ENCODE measurements at regions not wholly inside any gene's neighbourhood (a gene's known extent, or its start where the extent isn't known, plus 50 kb on each side); places are given as distances from the start of the nearest gene placed in this dataset.

DNA sequence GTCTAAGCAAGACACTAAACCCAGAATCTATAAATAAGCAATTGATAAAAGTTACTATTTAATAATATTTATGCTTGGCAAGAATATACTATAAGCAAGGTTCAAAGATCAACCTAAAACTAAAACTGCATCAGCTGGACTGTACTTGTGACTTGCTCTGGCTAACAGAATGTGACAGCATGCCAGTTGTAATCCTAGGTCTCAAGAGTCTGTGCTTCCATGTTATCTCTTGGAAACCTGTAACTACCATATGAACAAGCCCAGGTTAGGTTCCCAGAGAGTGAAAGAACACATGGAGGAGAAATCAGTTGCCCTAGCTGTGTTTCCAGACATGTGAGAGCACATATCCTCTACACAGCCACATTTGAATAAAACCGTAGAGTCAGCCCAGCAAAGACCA lies 297.4 kb downstream of the CDH2 start:
- Mint-ChIP-seq H3K4me1 (no peaks in the 10 kb centered on the region), H3K9me3 (no peaks in the 10 kb centered on the region), H3K36me3 (ENCODE audit: insufficient read depth in 1 of 3, low read depth in 3 of 3) (no peaks in the 10 kb centered on the region), H3K27ac (no peak overlapping the region), H3K4me3 (no peak overlapping the region), H3K27me3 (ENCODE audit: low read depth) (no peaks in the 10 kb centered on the region)
- Histone ChIP-seq H3K18ac (ENCODE audit: insufficient read length, low read depth, low read length) (no peak overlapping the region), H2AK5ac (ENCODE audit: insufficient read length, low read length) (no peak overlapping the region), H4K20me1 (ENCODE audit: control insufficient read depth, insufficient read depth, insufficient read length) (no peaks in the 10 kb centered on the region), H2BK15ac (ENCODE audit: low read depth, low read length) (no peak overlapping the region), H2BK5ac (ENCODE audit: insufficient read length, low read length) (no peak overlapping the region), H3K27me3 (ENCODE audit: insufficient read depth, low read length) (no peaks in the 10 kb centered on the region), H3T11ph (ENCODE audit: low read length) (no peak overlapping the region), H3K14ac (ENCODE audit: insufficient read depth, low read length) (no peak overlapping the region), H2AFZ (ENCODE audit: low read length) (no peak overlapping the region), H3K79me2 (ENCODE audit: insufficient read depth, low read length) (no peaks in the 10 kb centered on the region), H3K56ac (ENCODE audit: insufficient read length, low read depth, low read length) (no peak overlapping the region), H3K9me3 (ENCODE audit: control insufficient read depth, low read depth, low read length) (no peaks in the 10 kb centered on the region), H3K23me2 (ENCODE audit: insufficient read length, low read depth, low read length, poor library complexity, severe bottlenecking) (no peaks in the 10 kb centered on the region), H3K23ac (ENCODE audit: insufficient read length, low read depth, low read length) (no peak overlapping the region), H2BK120ac (ENCODE audit: low read depth, low read length, poor library complexity, severe bottlenecking) (no peak overlapping the region), H3K4ac (ENCODE audit: low read depth, low read length) (no peak overlapping the region), H3K9ac (ENCODE audit: extremely low read depth, insufficient read length, low read length) (no peak overlapping the region), H4K91ac (ENCODE audit: insufficient read length, low read depth, low read length) (no peak overlapping the region), H2BK12ac (ENCODE audit: insufficient read length, low read depth, low read length) (no peak overlapping the region), H3K4me1 (ENCODE audit: insufficient read depth, low read length) (no peaks in the 10 kb centered on the region), H4K5ac (ENCODE audit: insufficient read length, low read depth, low read length) (no peak overlapping the region), H3K27ac (ENCODE audit: insufficient read length, low read depth, low read length) (no peak overlapping the region), H3K79me1 (ENCODE audit: insufficient read depth, low read depth, low read length, poor library complexity, severe bottlenecking) (no peaks in the 10 kb centered on the region), H2BK20ac (ENCODE audit: low read depth, low read length, poor library complexity, severe bottlenecking) (no peak overlapping the region), H4K8ac (replicated peaks; ENCODE audit: insufficient read length, low read depth, low read length) (no peak overlapping the region), H3K4me2 (ENCODE audit: insufficient read depth, insufficient read length, low read length) (no peak overlapping the region)
- DNase-seq = no peak
- no CpG with 5 or more reads among the region's 1 CpG for WGBS (ENCODE audit: extremely low coverage, insufficient read length, low lambda C conversion rate)
- TF ChIP-seq, protein P1, sequence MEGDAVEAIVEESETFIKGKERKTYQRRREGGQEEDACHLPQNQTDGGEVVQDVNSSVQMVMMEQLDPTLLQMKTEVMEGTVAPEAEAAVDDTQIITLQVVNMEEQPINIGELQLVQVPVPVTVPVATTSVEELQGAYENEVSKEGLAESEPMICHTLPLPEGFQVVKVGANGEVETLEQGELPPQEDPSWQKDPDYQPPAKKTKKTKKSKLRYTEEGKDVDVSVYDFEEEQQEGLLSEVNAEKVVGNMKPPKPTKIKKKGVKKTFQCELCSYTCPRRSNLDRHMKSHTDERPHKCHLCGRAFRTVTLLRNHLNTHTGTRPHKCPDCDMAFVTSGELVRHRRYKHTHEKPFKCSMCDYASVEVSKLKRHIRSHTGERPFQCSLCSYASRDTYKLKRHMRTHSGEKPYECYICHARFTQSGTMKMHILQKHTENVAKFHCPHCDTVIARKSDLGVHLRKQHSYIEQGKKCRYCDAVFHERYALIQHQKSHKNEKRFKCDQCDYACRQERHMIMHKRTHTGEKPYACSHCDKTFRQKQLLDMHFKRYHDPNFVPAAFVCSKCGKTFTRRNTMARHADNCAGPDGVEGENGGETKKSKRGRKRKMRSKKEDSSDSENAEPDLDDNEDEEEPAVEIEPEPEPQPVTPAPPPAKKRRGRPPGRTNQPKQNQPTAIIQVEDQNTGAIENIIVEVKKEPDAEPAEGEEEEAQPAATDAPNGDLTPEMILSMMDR (conservative IDR thresholded peaks at IDR 0.05) = no peak
